ENCODE measurements at regions not wholly inside any gene's neighbourhood (a gene's known extent, or its start where the extent isn't known, plus 50 kb on each side); places are given as distances from the start of the nearest gene placed in this dataset.

GRCh38 chr15:69533522-69533921, 80.9 kb downstream of the RPLP1 start:
- H3K36me3 ChIP-seq: no peaks in the 10 kb centered on the region
- peaks cover 0 to 4% (median 0%) of the 10 kb centered on the region in 4 donors for H3K27me3 ChIP-seq
- H3K4me1 ChIP-seq: peaks cover 0 to 5% (median 2%) of the 10 kb centered on the region in 4 donors
- WGBS: 72% methylated on average over 5 of the region's 5 CpGs
- H3K27ac ChIP-seq (replicated peaks in 1 of 4): no peak overlapping the region
- intact Hi-C loops (cut with DNase I): no loop called here
- TF ChIP-seq POLR2A (IDR thresholded peaks at IDR 0.05; ENCODE audit: low read depth) (no peak), POLR2AphosphoS5 (IDR thresholded peaks at IDR 0.05) (no peak), EP300 (IDR thresholded peaks at IDR 0.05) (no peak), CTCF (IDR thresholded peaks at IDR 0.05) (no peak)
- no peaks in the 10 kb centered on the region for H3K9me3 ChIP-seq
- DNase-seq (ENCODE audit: extremely low spot score): no peak
- no peak overlapping the region for H3K4me3 ChIP-seq

- H3K4me1 ChIP-seq: peaks cover 0 to 5% (median 2%) of the 10 kb centered on the region in 4 donors
- H3K27me3 ChIP-seq: peaks cover 0 to 4% (median 0%) of the 10 kb centered on the region in 4 donors
- no peaks in the 10 kb centered on the region for H3K9me3 ChIP-seq
- no peak for DNase-seq (ENCODE audit: extremely low spot score)
- no peak for TF ChIP-seq EP300 (IDR thresholded peaks at IDR 0.05)
- TF ChIP-seq CTCF (IDR thresholded peaks at IDR 0.05): no peak
- no peak for TF ChIP-seq POLR2A (IDR thresholded peaks at IDR 0.05; ENCODE audit: low read depth)
- no peak for TF ChIP-seq POLR2AphosphoS5 (IDR thresholded peaks at IDR 0.05)
- no peak overlapping the region for H3K4me3 ChIP-seq
- 90% methylated on average over 4 of the region's 4 CpGs for WGBS
- H3K36me3 ChIP-seq: no peaks in the 10 kb centered on the region
- intact Hi-C loops (cut with DNase I): no loop called here
- H3K27ac ChIP-seq (replicated peaks in 1 of 4): no peak overlapping the region
These were observed 82.6 kb downstream of the RPLP1 start for GRCh38 chr15:69535101-69535638.

GRCh38 chr15:69535998-69536397, 83.4 kb downstream of the RPLP1 start:
- TF ChIP-seq POLR2AphosphoS5 (IDR thresholded peaks at IDR 0.05): no peak
- no peak for TF ChIP-seq EP300 (IDR thresholded peaks at IDR 0.05)
- no peak for TF ChIP-seq CTCF (IDR thresholded peaks at IDR 0.05)
- TF ChIP-seq POLR2A (IDR thresholded peaks at IDR 0.05; ENCODE audit: low read depth): no peak
- H3K27ac ChIP-seq (replicated peaks in 1 of 4): no peak overlapping the region
- no peaks in the 10 kb centered on the region for H3K9me3 ChIP-seq
- peaks cover 0 to under 1% (median 0%) of the 10 kb centered on the region in 4 donors for H3K27me3 ChIP-seq
- H3K36me3 ChIP-seq: no peaks in the 10 kb centered on the region
- no peak overlapping the region for H3K4me3 ChIP-seq
- WGBS: 94% methylated on average over 6 of the region's 6 CpGs
- DNase-seq (ENCODE audit: extremely low spot score): no peak
- intact Hi-C loops (cut with DNase I): no loop called here
- peaks cover 0 to 5% (median 2%) of the 10 kb centered on the region in 4 donors for H3K4me1 ChIP-seq

- no peak for DNase-seq (ENCODE audit: extremely low spot score)
- TF ChIP-seq CTCF (IDR thresholded peaks at IDR 0.05) (no peak), EP300 (IDR thresholded peaks at IDR 0.05) (no peak), POLR2A (IDR thresholded peaks at IDR 0.05; ENCODE audit: low read depth) (no peak)
- Histone ChIP-seq H3K27me3 (no peaks in the 10 kb centered on the region), H3K9me3 (no peaks in the 10 kb centered on the region), H3K4me3 (no peak overlapping the region), H3K36me3 (no peaks in the 10 kb centered on the region), H3K4me1 (no peaks in the 10 kb centered on the region), H3K27ac (replicated peaks in 1 of 4) (no peak overlapping the region)
- intact Hi-C loops (cut with DNase I): no loop called here
- WGBS: 75% methylated on average over 7 of the region's 7 CpGs
These were observed 84.3 kb downstream of the RPLP1 start for GRCh38 chr15:69536726-69537512.

Measured in esophagus muscularis mucosa (tissue), 4 donors.